GM18519 (cell line): ENCODE measurements at regions not wholly inside any gene's neighbourhood (a gene's known extent, or its start where the extent isn't known, plus 50 kb on each side); places are given as distances from the start of the nearest gene placed in this dataset.
A peak's percentile ranks its signal among the peaks of the same experiment; 100 is the strongest.

Experiments
- ATAC-seq: cut with Tn5 transposase; IDR thresholded peaks from one replicate; pipeline ENCODE4 v1.9.1; 2021; ENCODE audit warnings: mild to moderate bottlenecking, moderate library complexity; ENCODE audit not compliant: unreplicated experiment, low FRiP score

DNA sequence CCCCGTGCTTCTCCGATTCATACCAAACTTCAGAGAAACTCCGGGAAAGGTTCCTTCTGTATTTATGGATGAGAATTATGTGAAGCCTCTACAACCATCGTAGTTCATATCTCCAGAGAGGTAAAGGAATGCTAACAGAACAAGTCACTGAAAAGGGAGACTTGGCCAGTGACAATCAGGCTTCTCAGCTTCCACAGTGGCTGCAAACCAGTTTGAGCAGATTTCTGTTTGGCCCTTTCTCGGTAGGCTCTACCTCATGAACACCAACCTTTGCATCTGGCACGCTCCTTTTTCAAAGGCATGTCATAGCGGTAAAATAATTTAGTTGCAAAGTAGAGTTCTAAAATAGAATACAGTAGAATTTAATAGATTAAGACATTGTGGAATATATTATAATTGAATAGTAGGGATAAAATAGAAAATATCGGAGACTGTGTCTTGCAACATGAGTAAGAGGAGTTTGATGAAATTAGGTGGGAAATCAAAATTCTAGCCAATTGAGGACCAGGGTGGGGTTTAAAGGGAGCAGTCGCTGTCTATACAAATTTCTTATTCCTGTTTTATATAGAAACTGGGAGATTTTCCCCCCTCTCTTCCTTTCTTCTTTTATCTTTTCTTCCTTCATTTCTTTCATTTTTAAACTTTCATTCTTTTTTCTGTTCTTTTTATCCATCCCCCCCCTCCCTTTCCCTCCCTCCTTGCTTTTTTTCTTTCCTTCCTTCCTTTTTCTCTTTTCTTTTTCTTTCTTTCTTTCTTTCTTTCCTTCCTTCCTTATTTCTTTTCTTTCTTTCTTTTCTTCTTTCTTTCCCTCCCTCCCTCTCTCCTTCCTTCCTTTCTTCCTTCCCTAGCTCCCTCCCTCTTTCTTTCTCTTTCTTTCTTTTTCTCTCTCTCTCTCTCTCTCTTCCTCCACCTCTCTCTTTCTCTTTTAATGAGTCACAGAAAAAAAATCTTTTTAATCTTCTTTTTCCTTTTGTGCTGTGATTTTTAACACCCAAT, 161.5 kb upstream of the KLF6 start:
- ATAC-seq: no peak

DNA sequence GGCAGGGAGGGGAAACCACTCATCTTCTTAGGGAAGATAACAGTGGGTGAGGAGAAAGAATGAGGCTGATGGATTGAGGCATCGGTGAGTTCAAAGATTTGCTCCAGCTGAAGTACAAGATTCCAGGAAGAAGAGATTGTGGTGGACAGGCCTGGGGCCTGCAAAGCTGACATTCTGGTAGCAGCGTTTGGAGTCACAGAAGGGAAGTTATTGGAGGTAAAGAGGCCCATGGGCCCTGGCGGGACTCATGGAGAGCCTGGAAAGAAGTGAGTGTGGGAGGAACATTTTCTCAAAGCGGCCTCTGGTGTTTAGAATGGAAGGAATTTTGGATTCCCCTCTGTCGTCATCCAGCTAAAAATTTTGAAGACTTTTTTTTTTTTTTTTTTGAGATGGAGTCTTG, 160.0 kb upstream of the KLF6 start:
- no peak for ATAC-seq

DNA sequence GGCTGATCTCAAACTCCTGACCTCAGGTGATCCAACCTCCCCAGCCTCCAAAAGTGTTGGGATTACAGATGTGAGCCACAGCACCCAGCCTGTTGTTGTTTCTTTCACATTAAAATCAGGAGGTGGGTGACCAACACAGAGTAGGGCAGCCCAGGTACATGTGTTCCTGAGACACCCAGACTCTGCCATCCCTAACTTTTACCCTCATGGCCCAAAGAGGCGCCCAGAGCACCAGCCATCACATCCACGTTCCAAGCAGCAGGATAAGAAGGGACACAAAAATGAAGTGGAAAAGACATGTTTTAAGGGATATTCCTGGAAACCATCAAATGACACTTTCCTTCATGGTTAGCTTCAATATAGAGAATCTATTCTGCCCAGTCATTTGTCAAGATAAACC, 159.6 kb upstream of the KLF6 start:
- ATAC-seq: no peak

GRCh38 chr10:3943695-3944257, 158.8 kb upstream of the KLF6 start:
- no peak for ATAC-seq

GRCh38 chr10:3942937-3943489, 158.0 kb upstream of the KLF6 start:
- ATAC-seq: no peak

DNA sequence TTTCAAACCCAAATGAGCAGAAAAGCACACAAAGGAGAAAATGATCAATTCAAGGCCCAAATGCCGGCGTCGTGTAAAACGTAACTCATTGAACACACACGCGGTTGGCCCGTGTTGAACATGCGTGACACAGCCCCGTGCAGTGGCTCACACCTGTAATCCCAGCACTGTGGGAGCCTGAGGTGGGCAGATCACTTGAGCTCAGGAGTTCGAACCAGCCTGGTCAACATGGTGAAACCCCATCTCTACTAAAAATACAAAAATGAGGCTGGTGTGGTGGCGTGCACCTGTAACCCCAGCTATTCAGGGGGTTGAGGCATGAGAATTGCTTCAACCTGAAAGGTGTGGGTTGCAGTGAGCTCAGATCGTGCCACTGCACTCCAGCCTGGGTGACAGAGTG, 156.7 kb upstream of the KLF6 start:
- ATAC-seq: no peak

DNA sequence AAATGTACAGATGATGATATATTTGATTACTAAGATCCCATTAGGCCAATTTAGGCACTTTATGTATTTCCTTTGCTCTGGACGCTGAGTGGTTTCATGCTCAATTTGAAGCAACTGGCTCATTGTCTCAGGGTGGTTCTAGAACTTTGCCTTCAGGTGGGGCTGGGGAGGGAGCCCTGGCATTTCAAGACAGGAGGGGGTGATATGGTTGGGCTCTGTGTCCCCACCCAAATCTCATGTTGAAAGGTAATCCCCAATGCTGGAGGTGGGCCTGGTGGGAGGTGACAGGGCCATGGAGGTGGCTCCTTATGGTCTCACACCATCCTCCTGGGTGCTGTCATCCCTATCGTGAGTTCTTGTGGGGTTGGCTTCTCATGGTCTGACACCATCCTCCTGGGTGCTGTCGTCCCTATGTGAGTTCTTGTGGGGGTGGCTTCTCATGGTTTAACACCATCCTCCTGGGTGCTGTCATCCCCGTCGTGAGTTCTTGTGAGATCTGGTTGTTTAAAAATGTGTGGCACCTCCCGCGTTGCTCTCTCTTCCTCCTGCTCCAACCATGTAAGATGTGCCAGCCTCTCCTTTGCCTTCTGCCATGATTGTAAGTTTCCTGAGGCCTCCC, 151.5 kb upstream of the KLF6 start:
- ATAC-seq: no peak

DNA sequence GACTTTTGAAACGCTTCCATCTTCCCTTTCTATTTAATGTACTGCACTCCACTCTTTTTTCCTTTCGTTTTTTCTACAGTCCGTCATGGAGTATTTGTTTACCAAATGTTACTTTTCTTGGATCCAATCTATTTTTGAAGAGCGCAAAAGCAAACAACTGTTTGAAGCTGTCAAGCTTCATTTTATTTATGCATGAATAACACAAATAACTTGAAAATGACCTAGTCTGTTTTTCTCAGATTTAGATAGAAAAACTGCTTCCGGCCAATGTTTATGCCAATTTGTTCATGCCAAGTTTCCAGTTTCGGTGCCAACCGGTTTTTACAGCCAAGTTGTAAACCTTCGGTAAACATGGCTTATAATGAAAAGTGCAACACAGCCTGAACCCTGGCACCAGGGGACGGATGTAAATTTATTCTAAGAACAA, 150.9 kb upstream of the KLF6 start:
- no peak for ATAC-seq

GRCh38 chr10:3935141-3935540, 150.1 kb upstream of the KLF6 start:
- ATAC-seq: peak; percentile 96

GRCh38 chr10:3933733-3934132, 148.7 kb upstream of the KLF6 start:
- ATAC-seq: no peak

DNA sequence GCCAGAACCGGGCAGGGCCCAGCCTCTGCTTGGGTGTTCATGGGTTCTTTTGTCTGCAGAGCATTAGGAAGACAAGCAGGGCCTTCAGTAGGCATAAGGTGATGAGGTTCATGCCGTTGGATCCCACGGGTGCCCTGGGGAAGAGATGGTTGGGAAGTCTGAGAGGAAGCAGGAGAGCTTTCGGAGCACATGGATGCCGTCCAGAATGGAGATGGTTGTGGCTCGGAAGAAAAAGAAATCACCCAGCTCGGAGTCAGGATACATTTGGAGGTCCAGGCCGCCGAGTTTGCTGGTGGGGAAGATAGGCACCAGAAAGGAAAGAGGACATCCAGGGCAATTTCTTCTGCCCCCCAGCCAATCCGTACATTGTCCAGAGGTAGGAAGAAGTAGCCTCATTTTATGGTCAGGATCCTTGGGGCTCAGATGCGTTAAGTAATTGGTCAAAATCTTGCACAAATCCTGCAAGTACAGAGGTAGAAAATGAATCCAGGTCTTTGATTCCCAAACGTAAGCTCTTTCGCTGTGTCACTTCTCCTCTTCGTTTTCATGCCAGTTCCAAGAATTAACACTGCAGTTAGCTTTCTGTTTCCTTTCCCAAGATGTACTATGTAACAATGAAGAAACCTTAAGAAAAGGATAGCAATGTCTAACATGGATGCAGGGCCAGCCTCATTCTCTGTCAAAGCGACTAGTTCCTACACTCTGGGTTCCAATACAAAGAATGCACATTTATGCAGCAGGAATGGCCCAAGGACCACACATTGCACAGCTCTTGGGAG, 147.8 kb upstream of the KLF6 start:
- ATAC-seq: no peak

GRCh38 chr10:3931901-3932300, 146.9 kb upstream of the KLF6 start:
- no peak for ATAC-seq

DNA sequence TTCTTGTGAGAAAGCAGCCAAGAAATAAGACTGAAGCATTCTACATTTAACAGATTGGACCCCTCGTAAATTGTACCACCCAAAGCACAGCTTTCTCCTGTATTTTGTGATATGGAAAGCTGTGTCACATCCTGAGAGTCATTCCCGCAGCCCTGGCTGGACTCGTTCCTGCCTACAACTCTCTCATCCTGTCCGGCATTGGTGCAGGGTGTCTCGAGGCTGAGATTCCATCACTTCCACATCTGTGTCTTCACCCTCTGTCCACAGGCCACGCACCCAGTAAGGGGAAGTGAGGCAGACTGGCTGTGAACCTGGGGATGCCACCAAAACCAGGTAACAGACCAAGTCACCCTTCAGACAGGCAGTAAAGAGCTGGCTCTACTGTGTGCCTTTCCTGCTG, 146.2 kb upstream of the KLF6 start:
- ATAC-seq: no peak

DNA sequence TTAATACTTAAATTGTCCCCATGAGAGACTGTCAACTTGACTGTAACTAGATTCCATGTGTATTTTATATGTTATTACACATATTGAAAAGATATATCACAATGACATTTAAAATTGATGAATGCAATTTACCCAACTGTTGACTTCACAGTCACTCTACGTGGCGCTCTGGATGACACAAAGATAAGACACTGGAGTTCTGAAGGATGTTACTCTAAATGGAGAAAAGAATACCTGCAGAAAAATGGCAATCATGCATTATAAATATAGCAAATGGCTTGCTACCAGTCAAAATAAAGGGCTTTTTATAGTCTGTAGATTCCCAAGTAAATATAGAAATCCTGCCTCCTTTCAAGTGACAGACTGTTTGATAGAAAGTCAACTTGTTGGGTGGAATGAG, 143.6 kb upstream of the KLF6 start:
- no peak for ATAC-seq

- no peak for ATAC-seq
These were observed 143.1 kb upstream of the KLF6 start for GRCh38 chr10:3928078-3928477.

- ATAC-seq: no peak
These were observed 141.9 kb upstream of the KLF6 start for GRCh38 chr10:3926675-3927525.

GRCh38 chr10:3926258-3926657, 141.2 kb upstream of the KLF6 start:
- ATAC-seq: no peak

GRCh38 chr10:3925184-3925583, 140.2 kb upstream of the KLF6 start:
- ATAC-seq: no peak

GRCh38 chr10:3924344-3924743, 139.3 kb upstream of the KLF6 start:
- no peak for ATAC-seq

DNA sequence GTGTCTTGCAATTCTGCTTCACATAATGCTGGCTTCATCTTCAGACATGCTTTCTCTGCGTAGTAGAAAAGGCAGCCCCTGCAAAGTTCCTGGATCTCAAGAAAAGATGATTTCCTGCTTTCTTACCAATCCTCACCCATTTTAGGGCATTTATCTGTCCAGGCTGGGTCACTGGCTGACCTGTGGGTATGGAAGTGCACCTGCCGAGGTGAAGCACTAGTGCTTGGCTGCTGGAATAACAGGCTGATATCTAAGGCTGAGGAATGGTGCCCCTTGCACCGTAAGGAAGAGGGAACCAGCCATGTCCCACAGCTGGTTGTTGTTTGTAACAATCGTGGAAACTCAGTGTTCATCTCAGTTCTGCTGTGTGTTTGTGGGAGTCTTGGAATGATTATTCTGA, 138.0 kb upstream of the KLF6 start:
- no peak for ATAC-seq
